ENCODE measurements at regions not wholly inside any gene's neighbourhood (a gene's known extent, or its start where the extent isn't known, plus 50 kb on each side); places are given as distances from the start of the nearest gene placed in this dataset.

DNA sequence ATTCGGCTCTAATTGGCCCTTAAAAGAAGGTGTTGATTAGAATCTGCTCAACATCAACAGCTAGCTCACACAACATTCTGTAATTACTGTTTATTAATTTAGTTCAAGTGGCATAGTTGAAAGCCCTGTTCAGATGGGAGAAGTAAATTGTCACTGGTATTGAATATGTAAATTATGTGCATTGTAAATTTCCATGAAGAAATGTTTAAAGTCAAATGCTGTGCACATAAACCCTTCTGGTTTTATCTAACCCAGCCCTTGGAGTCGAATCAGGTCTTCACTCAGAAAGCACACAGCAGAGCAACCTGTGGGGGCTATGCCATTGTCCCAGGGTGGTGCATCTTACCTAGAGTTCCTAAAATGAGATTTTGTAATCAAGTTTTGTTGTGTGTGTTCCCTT is 65.4 kb upstream of the LMO4 start:
- intact Hi-C loops (cut with DNase I): no loop called here
- TF ChIP-seq POLR2A (IDR thresholded peaks at IDR 0.05; ENCODE audit: low read depth): no peak
- TF ChIP-seq, protein P1, sequence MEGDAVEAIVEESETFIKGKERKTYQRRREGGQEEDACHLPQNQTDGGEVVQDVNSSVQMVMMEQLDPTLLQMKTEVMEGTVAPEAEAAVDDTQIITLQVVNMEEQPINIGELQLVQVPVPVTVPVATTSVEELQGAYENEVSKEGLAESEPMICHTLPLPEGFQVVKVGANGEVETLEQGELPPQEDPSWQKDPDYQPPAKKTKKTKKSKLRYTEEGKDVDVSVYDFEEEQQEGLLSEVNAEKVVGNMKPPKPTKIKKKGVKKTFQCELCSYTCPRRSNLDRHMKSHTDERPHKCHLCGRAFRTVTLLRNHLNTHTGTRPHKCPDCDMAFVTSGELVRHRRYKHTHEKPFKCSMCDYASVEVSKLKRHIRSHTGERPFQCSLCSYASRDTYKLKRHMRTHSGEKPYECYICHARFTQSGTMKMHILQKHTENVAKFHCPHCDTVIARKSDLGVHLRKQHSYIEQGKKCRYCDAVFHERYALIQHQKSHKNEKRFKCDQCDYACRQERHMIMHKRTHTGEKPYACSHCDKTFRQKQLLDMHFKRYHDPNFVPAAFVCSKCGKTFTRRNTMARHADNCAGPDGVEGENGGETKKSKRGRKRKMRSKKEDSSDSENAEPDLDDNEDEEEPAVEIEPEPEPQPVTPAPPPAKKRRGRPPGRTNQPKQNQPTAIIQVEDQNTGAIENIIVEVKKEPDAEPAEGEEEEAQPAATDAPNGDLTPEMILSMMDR (IDR thresholded peaks at IDR 0.05): no peak
- WGBS: 86% methylated on average over 2 of the region's 2 CpGs

DNA sequence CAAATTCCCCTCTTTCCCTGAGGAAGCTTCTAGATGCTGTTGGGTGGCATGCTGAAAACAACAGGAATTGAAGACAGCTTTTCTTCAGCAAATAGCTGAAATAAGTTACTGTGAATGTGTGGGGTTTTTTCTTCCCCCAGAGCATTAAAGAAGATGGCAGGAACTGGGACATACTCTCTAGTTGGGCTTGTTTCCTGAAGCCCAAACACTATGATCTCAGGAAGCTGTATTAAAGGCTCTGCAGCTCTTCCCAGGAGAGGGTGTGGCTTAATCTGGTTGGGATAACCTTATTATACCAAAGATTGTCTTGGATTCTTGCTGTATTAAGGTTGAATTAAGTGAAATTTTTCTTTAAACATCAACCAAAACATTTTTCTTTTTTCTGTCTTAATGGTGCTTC is 64.9 kb upstream of the LMO4 start:
- intact Hi-C loops (cut with DNase I): no loop called here
- DNase-seq (ENCODE audit: extremely low spot score): no peak
- Histone ChIP-seq H3K36me3 (no peaks in the 10 kb centered on the region), H3K27me3 (no peaks in the 10 kb centered on the region), H3K27ac (replicated peaks in 1 of 4) (no peak overlapping the region), H3K4me1 (no peaks in the 10 kb centered on the region), H3K9me3 (no peaks in the 10 kb centered on the region), H3K4me3 (no peak overlapping the region)
- TF ChIP-seq POLR2AphosphoS5 (IDR thresholded peaks at IDR 0.05) (no peak), POLR2A (IDR thresholded peaks at IDR 0.05; ENCODE audit: low read depth) (no peak), EP300 (IDR thresholded peaks at IDR 0.05) (no peak)
- TF ChIP-seq, protein P1 (IDR thresholded peaks at IDR 0.05): no peak

More for the DNA sequence above, 65.4 kb upstream of the LMO4 start:
- DNase-seq (ENCODE audit: extremely low spot score): no peak
- H3K36me3 ChIP-seq: no peaks in the 10 kb centered on the region
- no peaks in the 10 kb centered on the region for H3K9me3 ChIP-seq
- H3K4me3 ChIP-seq: no peak overlapping the region
- no peak overlapping the region for H3K27ac ChIP-seq (replicated peaks in 1 of 4)
- no peaks in the 10 kb centered on the region for H3K4me1 ChIP-seq
- H3K27me3 ChIP-seq: no peaks in the 10 kb centered on the region

DNA sequence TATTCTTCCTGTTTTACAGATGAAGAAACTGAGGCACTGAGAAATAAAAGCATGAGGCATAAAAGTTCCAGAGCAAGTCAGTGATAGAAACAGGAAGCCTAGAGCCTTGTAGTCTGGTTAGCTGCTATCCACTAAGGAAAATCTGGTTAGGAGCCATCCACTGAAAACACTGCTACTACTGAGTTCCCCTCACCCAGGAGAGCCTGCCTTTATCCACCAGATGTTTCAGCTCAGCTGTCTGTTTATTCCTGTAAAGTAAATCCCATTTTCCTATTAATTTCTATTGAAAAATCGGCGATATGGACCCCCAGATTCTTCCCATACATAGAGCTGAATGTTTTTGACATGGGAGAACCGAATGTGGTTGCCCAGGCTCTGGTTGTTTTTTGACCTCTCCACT is 63.7 kb upstream of the LMO4 start:
- DNase-seq (ENCODE audit: extremely low spot score): no peak

DNA sequence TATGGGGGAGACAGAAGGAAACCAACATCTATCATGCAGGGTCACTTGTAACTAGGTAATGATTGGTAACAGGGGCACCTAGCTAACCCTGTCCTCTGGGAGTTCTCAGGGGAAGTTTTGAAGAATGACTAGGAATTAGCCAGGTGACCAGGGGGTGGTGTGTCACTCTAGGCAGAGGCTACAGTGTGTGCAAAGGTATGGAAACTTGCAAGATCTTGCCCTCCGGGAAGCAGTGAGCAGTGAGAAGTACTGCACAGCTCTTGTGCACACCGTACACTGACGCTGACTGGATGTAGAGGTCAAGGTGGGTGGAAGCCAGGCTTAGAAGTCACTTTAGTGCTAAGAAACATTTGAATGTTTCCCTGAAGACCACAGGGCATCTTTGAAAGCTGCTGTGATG is 62.9 kb upstream of the LMO4 start:
- WGBS: 96% methylated on average over 3 of the region's 3 CpGs
- Histone ChIP-seq H3K9me3 (no peaks in the 10 kb centered on the region), H3K27ac (replicated peaks in 1 of 4) (no peak overlapping the region), H3K4me3 (no peak overlapping the region), H3K4me1 (no peaks in the 10 kb centered on the region), H3K36me3 (no peaks in the 10 kb centered on the region), H3K27me3 (no peaks in the 10 kb centered on the region)
- no peak for DNase-seq (ENCODE audit: extremely low spot score)
- intact Hi-C loops (cut with DNase I): no loop called here
- TF ChIP-seq POLR2AphosphoS5 (IDR thresholded peaks at IDR 0.05): no peak
- TF ChIP-seq EP300 (IDR thresholded peaks at IDR 0.05): no peak
- TF ChIP-seq, protein P1 (IDR thresholded peaks at IDR 0.05): no peak

More for the DNA sequence above, 63.7 kb upstream of the LMO4 start:
- intact Hi-C loops (cut with DNase I): no loop called here
- WGBS: 30% methylated on average over 3 of the region's 3 CpGs
- no peak overlapping the region for H3K27ac ChIP-seq (replicated peaks in 1 of 4)
- no peak overlapping the region for H3K4me3 ChIP-seq
- TF ChIP-seq POLR2A (IDR thresholded peaks at IDR 0.05; ENCODE audit: low read depth) (no peak), EP300 (IDR thresholded peaks at IDR 0.05) (no peak), POLR2AphosphoS5 (IDR thresholded peaks at IDR 0.05) (no peak)
- TF ChIP-seq, protein P1 (IDR thresholded peaks at IDR 0.05): no peak
- no peaks in the 10 kb centered on the region for H3K27me3 ChIP-seq
- H3K36me3 ChIP-seq: no peaks in the 10 kb centered on the region
- no peaks in the 10 kb centered on the region for H3K4me1 ChIP-seq
- H3K9me3 ChIP-seq: no peaks in the 10 kb centered on the region

DNA sequence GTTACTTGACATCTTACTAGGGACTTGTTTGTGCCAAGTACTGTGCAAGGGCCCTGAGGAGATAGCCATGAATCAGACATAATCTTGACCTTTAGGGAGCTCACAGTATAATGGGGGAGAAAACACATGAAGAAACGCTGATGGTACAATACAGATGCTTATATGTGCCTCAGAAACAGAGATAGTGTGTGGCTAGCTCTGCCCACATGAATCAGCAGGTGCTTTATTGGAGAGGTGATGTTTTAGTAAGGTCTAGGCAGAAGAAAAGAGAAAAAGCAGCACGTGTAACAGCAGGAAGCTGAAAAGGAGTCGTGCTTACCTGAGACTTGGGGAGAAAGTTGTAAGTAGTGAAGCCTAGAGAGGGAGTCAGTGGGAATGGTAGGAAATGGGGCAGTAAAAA is 60.6 kb upstream of the LMO4 start:
- intact Hi-C loops (cut with DNase I): no loop called here
- H3K27ac ChIP-seq (replicated peaks in 1 of 4): no peak overlapping the region
- WGBS: 70% methylated on average over 3 of the region's 3 CpGs
- H3K27me3 ChIP-seq: no peaks in the 10 kb centered on the region
- H3K4me3 ChIP-seq: no peak overlapping the region
- no peaks in the 10 kb centered on the region for H3K4me1 ChIP-seq
- H3K36me3 ChIP-seq: no peaks in the 10 kb centered on the region
- no peaks in the 10 kb centered on the region for H3K9me3 ChIP-seq
- TF ChIP-seq POLR2AphosphoS5 (IDR thresholded peaks at IDR 0.05) (no peak), POLR2A (IDR thresholded peaks at IDR 0.05; ENCODE audit: low read depth) (no peak), EP300 (IDR thresholded peaks at IDR 0.05) (no peak)
- TF ChIP-seq, protein P1 (IDR thresholded peaks at IDR 0.05): no peak
- no peak for DNase-seq (ENCODE audit: extremely low spot score)

Data from esophagus muscularis mucosa (tissue), 4 donors.